PC-3 (cell line): ENCODE measurements at regions not wholly inside any gene's neighbourhood (a gene's known extent, or its start where the extent isn't known, plus 50 kb on each side); places are given as distances from the start of the nearest gene placed in this dataset.

Experiments
- ATAC-seq: fragments of 200-7000 bp; cut with Tn5 transposase; 2 replicates; pipeline ENCODE4 v1.9.1; 2020; ENCODE audit warnings: mild to moderate bottlenecking, moderate library complexity
- BruUV-seq: library from RNA; stranded (reverse); fragments of 400-500 nt; replicated peaks from 2 replicates; lab custom pipeline; 2021; lab: Mats Ljungman, UMichigan
- CTCF ChIA-PET: fragments of 300-600 bp; sonication (Branson Sonifier 250); formaldehyde crosslinking; loops from one replicate; lab custom pipeline; 2022; ENCODE audit warnings: antibody characterized with exemption; lab: Charles Lee
- POLR2A ChIA-PET: fragments of 300-600 bp; sonication (Branson Sonifier 250); formaldehyde crosslinking; loops from one replicate; lab custom pipeline; 2022; ENCODE audit warnings: antibody characterized with exemption; ENCODE audit not compliant: unreplicated experiment; lab: Charles Lee
- DNase-seq: peaks from one replicate; pipeline ENCODE4 v3.0.0-alpha.2; 2015
- H2AFZ ChIP-seq: fragments of 300-600 bp; sonication (generic); 2 replicates; pipeline ENCODE4 v1.6.0; 2016; ENCODE audit warnings: antibody characterized with exemption, low read length
- H3F3A ChIP-seq: fragments of 300-600 bp; sonication (generic); one replicate; pipeline ENCODE4 v1.6.0; 2017; ENCODE audit warnings: antibody characterized with exemption, low read length, control low read depth, mild to moderate bottlenecking; ENCODE audit not compliant: unreplicated experiment
- H3K27ac ChIP-seq: fragments of 300-600 bp; sonication (generic); 2 replicates; pipeline ENCODE4 v1.5.1; 2016; ENCODE audit warnings: mild to moderate bottlenecking, low read length
- H3K27me3 ChIP-seq: fragments of 300-600 bp; sonication (generic); 2 replicates; pipeline ENCODE4 v1.6.1; 2016; ENCODE audit warnings: low read length, mixed read lengths
- H3K36me3 ChIP-seq: fragments of 300-600 bp; sonication (generic); 2 replicates; pipeline ENCODE4 v1.6.1; 2016; ENCODE audit warnings: low read depth, mixed run types, low read length, mixed read lengths
- H3K4me1 ChIP-seq: fragments of 300-600 bp; sonication (generic); 2 replicates; pipeline ENCODE4 v1.5.1; 2016; ENCODE audit warnings: low read length; ENCODE audit not compliant: insufficient read depth
- H3K4me2 ChIP-seq: fragments of 300-600 bp; sonication (generic); 2 replicates; pipeline ENCODE4 v1.6.0; 2016; ENCODE audit warnings: low read length
- H3K4me3 ChIP-seq: fragments of 300-600 bp; sonication (generic); 2 replicates; pipeline ENCODE4 v1.5.1; 2016; ENCODE audit warnings: mild to moderate bottlenecking, low read length, mixed read lengths
- H3K79me2 ChIP-seq: fragments of 300-600 bp; sonication (generic); 2 replicates; pipeline ENCODE4 v1.6.1; 2017; ENCODE audit warnings: low read length, mixed read lengths
- H3K9ac ChIP-seq: fragments of 300-600 bp; sonication (generic); 2 replicates; pipeline ENCODE4 v1.6.0; 2016; ENCODE audit warnings: mild to moderate bottlenecking, low read length
- H3K9me2 ChIP-seq: fragments of 300-600 bp; sonication (generic); replicated peaks from 2 replicates; pipeline ENCODE4 v1.6.1; 2016; ENCODE audit warnings: mixed run types, low read length, mixed read lengths
- H3K9me3 ChIP-seq: fragments of 300-600 bp; sonication (generic); 2 replicates; pipeline ENCODE4 v1.6.1; 2016; ENCODE audit warnings: low read length, mixed read lengths
- H4K20me1 ChIP-seq: fragments of 300-600 bp; sonication (generic); 2 replicates; pipeline ENCODE4 v1.6.1; 2016; ENCODE audit warnings: low read length, mixed read lengths
- CTCF ChIP-seq: fragments of 300-600 bp; sonication (generic); conservative IDR thresholded peaks from 2 replicates; pipeline ENCODE4 v1.5.1; 2017; ENCODE audit warnings: antibody characterized with exemption, low read depth, mild to moderate bottlenecking, low read length
- EZH2 ChIP-seq: fragments of 300-600 bp; sonication (generic); IDR thresholded peaks from one replicate; pipeline ENCODE4 v1.6.1; 2017; ENCODE audit warnings: antibody characterized with exemption, mild to moderate bottlenecking, low read length; ENCODE audit not compliant: unreplicated experiment
- EZH2phosphoT487 ChIP-seq: fragments of 300-600 bp; sonication (generic); IDR thresholded peaks from 2 replicates; pipeline ENCODE4 v1.6.1; 2018; ENCODE audit warnings: mild to moderate bottlenecking, antibody characterized with exemption, low read length, borderline replicate concordance
- intact Hi-C: fragments of 100-400 bp; cut with micrococcal nuclease; formaldehyde crosslinking; loops from 2 replicates; pipeline ENCODE4 v1.9.0; 2023

GRCh38 chr4:176437756-176438155 is 118.0 kb downstream of the SPCS3 start:
- Histone ChIP-seq H4K20me1 (no peaks in the 10 kb centered on the region), H3K79me2 (no peaks in the 10 kb centered on the region), H3K27ac (peak overlapping the region; percentile 72), H3K4me1 (peaks cover 29% of the 10 kb centered on the region), H3F3A (no peaks in the 10 kb centered on the region), H3K4me2 (no peak overlapping the region), H3K36me3 (no peaks in the 10 kb centered on the region), H2AFZ (no peak overlapping the region), H3K9ac (peak overlapping the region; percentile 19; the same call in 1 of the 2 replicates), H3K4me3 (no peak overlapping the region), H3K9me2 (no peaks in the 10 kb centered on the region), H3K27me3 (no peaks in the 10 kb centered on the region), H3K9me3 (no peaks in the 10 kb centered on the region)
- CTCF ChIA-PET, result no interaction called here
- POLR2A ChIA-PET, result no interaction called here
- BruUV-seq, result no TSS peak
- no peak for TF ChIP-seq EZH2phosphoT487
- no peak for TF ChIP-seq CTCF
- no peak for TF ChIP-seq EZH2
- intact Hi-C loops, result no loop called here
- DNase-seq (peak; percentile 12), ATAC-seq (no peak)

- intact Hi-C loops, result no loop called here
- no TSS peak for BruUV-seq
- Histone ChIP-seq H2AFZ (no peak overlapping the region), H3K27ac (peak overlapping the region; percentile 72; the same call in 1 of the 2 replicates), H3K9ac (no peak overlapping the region), H3K27me3 (no peaks in the 10 kb centered on the region), H3K9me3 (no peaks in the 10 kb centered on the region), H3K4me2 (no peak overlapping the region), H3K4me3 (no peak overlapping the region), H3K79me2 (no peaks in the 10 kb centered on the region), H4K20me1 (no peaks in the 10 kb centered on the region), H3K4me1 (peaks cover 34% of the 10 kb centered on the region), H3F3A (peaks cover under 1% of the 10 kb centered on the region), H3K36me3 (no peaks in the 10 kb centered on the region), H3K9me2 (no peaks in the 10 kb centered on the region)
- ChIA-PET CTCF (no interaction called here), POLR2A (no interaction called here)
- TF ChIP-seq CTCF (no peak), EZH2phosphoT487 (no peak), EZH2 (no peak)
- DNase-seq (no peak), ATAC-seq (no peak)
Observed at GRCh38 chr4:176438401-176438800, 118.6 kb downstream of the SPCS3 start.

GRCh38 chr4:176439611-176440010 is 119.8 kb downstream of the SPCS3 start:
- no peaks in the 10 kb centered on the region for H3K36me3 ChIP-seq
- intact Hi-C loops, result loop anchor here (5.0 kb wide), 2 partner anchors 108 to 353 kb away; partner anchors contain the start of gene VEGFC
- no peak for ATAC-seq
- BruUV-seq, result no TSS peak
- H2AFZ ChIP-seq, result no peak overlapping the region
- DNase-seq, result no peak
- ChIA-PET POLR2A (no interaction called here), CTCF (no interaction called here)
- H3K9me3 ChIP-seq, result no peaks in the 10 kb centered on the region
- peaks cover 46% of the 10 kb centered on the region for H3K4me1 ChIP-seq
- no peak overlapping the region for H3K4me2 ChIP-seq
- TF ChIP-seq EZH2phosphoT487 (no peak), EZH2 (no peak), CTCF (no peak)
- H3K27me3 ChIP-seq, result no peaks in the 10 kb centered on the region
- H3K79me2 ChIP-seq, result no peaks in the 10 kb centered on the region
- H3K9ac ChIP-seq, result no peak overlapping the region
- no peaks in the 10 kb centered on the region for H4K20me1 ChIP-seq
- H3K4me3 ChIP-seq, result no peak overlapping the region
- no peak overlapping the region for H3K27ac ChIP-seq
- no peaks in the 10 kb centered on the region for H3K9me2 ChIP-seq
- peaks cover 8% of the 10 kb centered on the region for H3F3A ChIP-seq
